HG03442 (cell line): ENCODE measurements at regions not wholly inside any gene's neighbourhood (a gene's known extent, or its start where the extent isn't known, plus 50 kb on each side); places are given as distances from the start of the nearest gene placed in this dataset.

Experiments used
- ATAC-seq: cut with Tn5 transposase; IDR thresholded peaks from one replicate; pipeline ENCODE4 v1.9.1; 2021; ENCODE audit warnings: mild to moderate bottlenecking, moderate library complexity; ENCODE audit not compliant: unreplicated experiment

DNA sequence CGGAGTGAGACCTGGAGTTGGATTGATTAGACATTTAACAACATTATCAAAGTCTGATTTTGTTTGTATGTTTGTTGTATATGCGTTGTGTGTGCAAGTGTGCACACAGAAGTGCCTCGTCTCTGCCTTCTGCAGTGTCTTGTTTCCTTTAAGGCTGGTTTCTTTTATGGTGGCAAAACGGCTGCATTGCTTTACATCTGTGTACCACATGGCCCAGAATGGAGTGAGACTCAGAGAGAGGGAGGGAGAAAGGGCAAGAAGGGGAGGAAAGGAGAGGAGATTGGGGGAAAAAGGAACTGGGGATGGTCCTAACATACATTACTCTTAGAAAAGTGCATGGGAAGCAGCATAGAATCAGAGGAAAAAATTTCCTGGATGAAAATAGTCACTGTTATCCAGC is 99.7 kb upstream of the WLS start:
- no peak for ATAC-seq

DNA sequence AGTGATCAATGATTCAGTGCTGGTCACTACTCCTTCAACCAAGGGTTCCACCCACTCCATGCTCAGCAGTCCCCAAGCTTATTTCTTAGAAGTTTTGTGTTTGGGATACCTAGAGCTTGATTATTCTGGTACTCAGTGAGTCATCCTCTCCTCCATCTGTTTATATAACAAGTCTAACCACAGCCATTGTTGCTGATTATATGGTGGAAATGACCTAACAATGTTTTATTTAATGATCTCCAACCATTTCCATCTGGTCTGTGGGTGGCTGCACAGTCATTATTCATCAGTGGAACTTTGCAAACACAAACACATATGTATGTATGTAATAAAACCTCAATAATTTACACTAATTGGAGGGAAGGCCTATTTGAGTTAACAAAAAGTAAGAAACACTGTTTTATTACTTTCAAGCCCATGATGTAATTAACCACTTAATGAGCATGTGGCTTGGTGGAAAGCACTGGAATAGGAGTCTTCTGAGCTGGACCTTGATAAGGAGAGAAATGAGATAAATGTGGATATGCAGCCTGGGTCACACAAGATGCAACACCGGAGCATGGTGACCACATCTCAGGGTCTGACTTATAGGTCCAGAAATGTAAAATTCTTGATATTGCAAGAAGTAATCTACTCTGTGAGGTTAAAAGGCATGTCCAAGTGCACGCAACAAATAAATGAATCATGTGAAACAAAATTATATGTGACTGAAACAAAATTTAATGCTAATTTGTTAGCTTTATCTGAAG is 99.0 kb upstream of the WLS start:
- ATAC-seq: no peak

DNA sequence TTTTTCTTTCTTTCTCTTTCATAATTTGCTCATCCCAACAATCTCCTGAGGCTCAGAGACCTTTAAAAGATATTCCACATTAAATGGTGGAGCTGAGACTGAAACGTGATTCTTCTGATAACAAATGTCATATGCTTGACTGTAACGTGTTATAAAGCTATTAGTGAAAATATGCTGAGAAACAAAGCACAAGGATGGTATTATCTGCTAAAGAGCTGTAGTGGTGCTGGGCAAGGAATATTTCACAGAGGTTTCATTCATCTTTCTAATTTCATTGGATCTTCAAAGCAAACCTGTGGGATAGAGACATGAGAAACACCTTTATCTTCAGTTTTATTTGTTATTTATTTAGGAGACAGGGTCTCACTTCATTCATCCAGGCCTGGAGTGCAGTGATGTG is 98.1 kb upstream of the WLS start:
- no peak for ATAC-seq

GRCh38 chr1:68329096-68329835 is 96.9 kb upstream of the WLS start:
- no peak for ATAC-seq

GRCh38 chr1:68328490-68328889 is 96.2 kb upstream of the WLS start:
- no peak for ATAC-seq

GRCh38 chr1:68327414-68327813 is 95.1 kb upstream of the WLS start:
- no peak for ATAC-seq

- ATAC-seq: no peak
These were observed 94.2 kb upstream of the WLS start for GRCh38 chr1:68326481-68326880.

- no peak for ATAC-seq
These were observed 92.0 kb upstream of the WLS start for GRCh38 chr1:68324316-68324715.

DNA sequence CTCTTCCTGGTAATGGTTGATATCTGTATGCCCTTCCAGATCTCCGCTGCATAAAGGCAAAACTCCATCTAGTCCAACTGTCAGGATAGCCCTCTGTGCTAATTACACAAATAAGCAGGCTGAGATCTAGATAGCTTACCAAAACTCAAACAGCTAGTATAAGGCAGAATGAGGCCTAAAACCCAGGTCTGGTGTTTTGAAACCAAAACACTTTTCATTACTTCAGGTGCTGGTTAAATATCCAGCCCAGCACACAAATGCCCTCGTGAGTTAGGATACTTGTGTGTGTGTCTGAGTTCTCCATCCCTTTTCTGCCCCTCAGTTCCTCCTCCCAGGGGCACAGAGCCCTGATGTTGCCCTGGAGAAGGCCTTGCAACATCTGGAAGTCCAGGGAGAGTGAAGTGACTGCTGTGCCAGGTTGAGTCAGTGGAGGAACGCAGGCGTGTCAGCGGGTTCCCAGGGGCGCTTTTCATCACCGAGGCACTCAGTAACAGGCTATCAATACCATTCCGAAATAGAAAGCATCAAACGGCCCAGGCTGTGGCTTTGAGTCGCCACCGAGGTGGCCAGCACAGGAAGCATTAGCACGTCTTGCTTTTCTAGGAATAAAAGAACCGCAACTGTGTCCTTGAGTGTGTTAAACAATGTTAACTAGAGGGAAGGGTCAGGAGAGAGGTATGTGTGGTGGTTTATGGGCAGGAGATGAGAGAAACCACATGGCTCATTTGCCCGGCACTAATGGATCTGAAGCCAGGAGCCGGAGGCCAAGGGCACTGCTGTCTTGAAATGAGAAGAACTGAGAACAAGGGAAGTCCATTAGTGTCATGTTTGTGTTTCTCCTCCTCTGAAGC is 90.7 kb upstream of the WLS start:
- no peak for ATAC-seq

- ATAC-seq: no peak
These were observed 89.8 kb upstream of the WLS start for GRCh38 chr1:68322096-68322495.

- ATAC-seq: no peak
These were observed 88.9 kb upstream of the WLS start for GRCh38 chr1:68321084-68321685.

- ATAC-seq: no peak
These were observed 88.0 kb upstream of the WLS start for GRCh38 chr1:68320349-68320748.

- ATAC-seq: no peak
These were observed 87.6 kb upstream of the WLS start for GRCh38 chr1:68319907-68320306.

- no peak for ATAC-seq
These were observed 85.2 kb upstream of the WLS start for GRCh38 chr1:68317543-68317942.

GRCh38 chr1:68314151-68314780 is 81.9 kb upstream of the WLS start:
- no peak for ATAC-seq

DNA sequence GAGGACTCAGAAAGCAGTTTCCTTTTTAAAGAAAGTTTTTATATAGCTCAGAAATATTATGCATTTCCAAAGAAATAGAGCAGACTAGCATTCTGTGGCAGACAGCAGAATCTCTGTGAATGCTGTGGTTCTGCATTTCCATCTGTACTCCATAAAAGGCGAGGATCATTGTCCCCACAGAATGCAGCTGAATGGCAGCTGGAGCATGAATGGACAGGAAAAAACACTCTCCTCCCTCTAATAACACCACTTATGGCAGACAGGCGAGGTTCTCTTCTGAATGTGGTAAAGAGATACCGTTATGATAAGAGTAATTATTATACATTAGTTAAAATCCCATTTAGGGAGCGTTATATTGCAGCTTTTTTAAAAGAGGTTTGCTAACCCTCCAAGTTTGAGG is 81.4 kb upstream of the WLS start:
- no peak for ATAC-seq

DNA sequence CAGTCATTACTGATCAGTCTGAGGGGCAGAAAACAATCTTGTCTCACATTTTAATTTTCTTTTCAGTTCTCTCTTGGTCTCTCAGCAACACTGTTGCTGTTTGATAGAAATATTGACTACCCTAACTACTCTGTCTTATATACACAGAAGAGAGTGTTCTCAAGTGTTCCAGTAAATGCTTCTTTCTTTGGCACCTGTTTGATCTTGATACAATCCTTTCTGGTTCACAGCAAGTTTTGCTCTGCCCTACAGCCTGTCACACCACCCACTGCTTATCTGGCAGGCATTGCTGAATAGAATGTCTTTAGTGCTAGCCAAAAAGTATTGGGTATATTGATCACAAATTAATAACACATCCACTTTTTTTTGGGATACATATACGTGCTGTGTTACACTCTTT is 75.7 kb upstream of the WLS start:
- ATAC-seq: no peak

DNA sequence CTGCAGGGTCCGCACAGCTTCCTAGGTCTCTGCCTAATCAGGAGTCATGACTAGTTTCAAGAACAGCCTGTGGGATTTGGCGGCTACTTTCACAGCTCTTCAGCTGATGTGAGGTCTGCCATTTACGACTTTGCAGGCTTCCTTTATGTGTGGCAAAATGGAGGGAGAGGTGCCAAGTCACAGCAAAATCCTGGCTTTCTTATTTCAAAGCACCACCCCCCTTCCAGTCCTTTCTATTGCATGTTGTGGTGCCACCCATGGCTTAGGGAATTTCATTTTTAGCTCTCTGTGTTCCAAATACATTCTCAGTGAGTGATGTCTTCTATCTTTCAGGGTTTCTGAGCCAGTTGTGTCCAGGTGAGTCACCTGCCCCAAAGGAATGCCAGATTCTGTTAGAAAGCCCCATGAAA is 75.1 kb upstream of the WLS start:
- ATAC-seq: no peak

- ATAC-seq: no peak
These were observed 69.2 kb upstream of the WLS start for GRCh38 chr1:68301471-68302001.

DNA sequence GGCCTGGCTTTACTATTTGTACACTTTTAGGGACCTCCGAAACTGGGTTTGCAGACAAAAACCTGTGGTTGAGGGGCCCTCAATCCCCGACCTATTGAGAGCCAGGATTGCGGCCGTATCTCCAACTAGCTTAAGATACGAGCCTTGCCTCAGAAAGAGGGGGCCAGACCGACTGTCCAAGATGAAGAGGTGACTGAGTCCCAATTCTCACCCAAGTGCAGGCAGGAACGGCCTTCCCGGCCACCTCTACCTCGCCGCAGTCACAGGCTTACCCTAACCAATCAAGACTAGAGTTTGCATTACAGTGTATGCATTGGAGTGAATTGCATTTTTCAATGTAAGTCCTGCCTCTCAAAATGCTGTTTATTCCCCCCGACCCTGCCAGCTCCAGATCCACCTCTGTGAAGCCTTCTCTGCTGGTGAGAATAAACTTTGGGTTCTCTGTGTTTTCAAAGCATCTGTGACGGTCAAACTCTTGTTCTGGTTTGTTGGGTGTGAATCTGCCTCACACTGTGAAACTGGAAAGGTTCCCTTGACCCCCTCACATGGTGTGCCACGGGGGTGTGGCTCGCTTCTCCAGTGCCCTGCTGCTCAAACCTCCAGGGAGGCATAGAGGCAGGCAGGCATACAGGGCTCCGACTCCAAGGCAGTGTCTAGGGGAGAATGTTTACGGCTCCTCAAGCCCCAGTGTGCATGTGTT is 62.2 kb upstream of the WLS start:
- ATAC-seq: no peak
